ENCODE measurements at regions not wholly inside any gene's neighbourhood (a gene's known extent, or its start where the extent isn't known, plus 50 kb on each side); places are given as distances from the start of the nearest gene placed in this dataset.
"Not testable (repeated sequence)": the region's sequence is repeated elsewhere in the genome, so short reads cannot be mapped to it uniquely, and the experiment has no call there.

- no peak for DNase-seq (ENCODE audit: low spot score)
These were observed 99.9 kb upstream of the PPP1R26 start for GRCh38 chr9:135379540-135380267.

- DNase-seq (ENCODE audit: low spot score): no peak
These were observed 99.1 kb upstream of the PPP1R26 start for GRCh38 chr9:135380311-135380960.

GRCh38 chr9:135381762-135382310 lies 97.7 kb upstream of the PPP1R26 start:
- no peak for DNase-seq (ENCODE audit: low spot score)

- no peak for DNase-seq (ENCODE audit: low spot score)
These were observed 95.4 kb upstream of the PPP1R26 start for GRCh38 chr9:135384226-135384625.

GRCh38 chr9:135384815-135385405 lies 94.7 kb upstream of the PPP1R26 start:
- DNase-seq (ENCODE audit: low spot score): not testable (repeated sequence)

- DNase-seq (ENCODE audit: low spot score): no peak
These were observed 93.8 kb upstream of the PPP1R26 start for GRCh38 chr9:135385793-135386192.

GRCh38 chr9:135387976-135388375 lies 91.6 kb upstream of the PPP1R26 start:
- DNase-seq (ENCODE audit: low spot score): no peak

- no peak for DNase-seq (ENCODE audit: low spot score)
These were observed 91.1 kb upstream of the PPP1R26 start for GRCh38 chr9:135388530-135388929.

GRCh38 chr9:135391759-135392158 lies 87.8 kb upstream of the PPP1R26 start:
- DNase-seq (ENCODE audit: low spot score): no peak

GRCh38 chr9:135392511-135392910 lies 87.1 kb upstream of the PPP1R26 start:
- no peak for DNase-seq (ENCODE audit: low spot score)

- DNase-seq (ENCODE audit: low spot score): no peak
These were observed 85.5 kb upstream of the PPP1R26 start for GRCh38 chr9:135394131-135394530.

GRCh38 chr9:135394699-135395645 lies 84.6 kb upstream of the PPP1R26 start:
- no peak for DNase-seq (ENCODE audit: low spot score)

- no peak for DNase-seq (ENCODE audit: low spot score)
These were observed 82.4 kb upstream of the PPP1R26 start for GRCh38 chr9:135397142-135397541.

GRCh38 chr9:135399000-135399649 lies 80.5 kb upstream of the PPP1R26 start:
- no peak for DNase-seq (ENCODE audit: low spot score)

- no peak for DNase-seq (ENCODE audit: low spot score)
These were observed 79.1 kb upstream of the PPP1R26 start for GRCh38 chr9:135400496-135400895.

- DNase-seq (ENCODE audit: low spot score): no peak
These were observed 78.4 kb upstream of the PPP1R26 start for GRCh38 chr9:135401218-135401617.

- no peak for DNase-seq (ENCODE audit: low spot score)
These were observed 77.4 kb upstream of the PPP1R26 start for GRCh38 chr9:135402048-135402738.

- DNase-seq (ENCODE audit: low spot score): no peak
These were observed 76.6 kb upstream of the PPP1R26 start for GRCh38 chr9:135402739-135403695.

- DNase-seq (ENCODE audit: low spot score): no peak
These were observed 75.7 kb upstream of the PPP1R26 start for GRCh38 chr9:135403733-135404450.
